HG02571 (cell line): ENCODE measurements at regions not wholly inside any gene's neighbourhood (a gene's known extent, or its start where the extent isn't known, plus 50 kb on each side); places are given as distances from the start of the nearest gene placed in this dataset.

Experiments
- ATAC-seq: cut with Tn5 transposase; IDR thresholded peaks from one replicate; pipeline ENCODE4 v1.9.1; 2021; ENCODE audit warnings: mild to moderate bottlenecking, moderate library complexity; ENCODE audit not compliant: unreplicated experiment

GRCh38 chr5:106923409-106923808, 747.3 kb downstream of the EFNA5 start:
- ATAC-seq = no peak

- no peak for ATAC-seq
These were observed 749.2 kb downstream of the EFNA5 start for GRCh38 chr5:106921567-106921966.

- no peak for ATAC-seq
These were observed 760.3 kb downstream of the EFNA5 start for GRCh38 chr5:106910486-106910885.

- ATAC-seq = no peak
These were observed 761.0 kb downstream of the EFNA5 start for GRCh38 chr5:106909716-106910115.

- no peak for ATAC-seq
These were observed 762.8 kb downstream of the EFNA5 start for GRCh38 chr5:106907979-106908378.

- ATAC-seq = no peak
These were observed 764.5 kb downstream of the EFNA5 start for GRCh38 chr5:106906199-106906598.

GRCh38 chr5:106894964-106895363, 775.8 kb downstream of the EFNA5 start:
- no peak for ATAC-seq

- no peak for ATAC-seq
These were observed 788.7 kb downstream of the EFNA5 start for GRCh38 chr5:106882035-106882434.

- ATAC-seq = no peak
These were observed 790.1 kb downstream of the EFNA5 start for GRCh38 chr5:106880656-106881055.

- no peak for ATAC-seq
These were observed 792.9 kb downstream of the EFNA5 start for GRCh38 chr5:106877881-106878280.

GRCh38 chr5:106876665-106877194, 794.0 kb downstream of the EFNA5 start:
- no peak for ATAC-seq

- no peak for ATAC-seq
These were observed 794.5 kb downstream of the EFNA5 start for GRCh38 chr5:106876298-106876622.

- no peak for ATAC-seq
These were observed 795.0 kb downstream of the EFNA5 start for GRCh38 chr5:106875591-106876297.

- ATAC-seq = no peak
These were observed 795.8 kb downstream of the EFNA5 start for GRCh38 chr5:106874974-106875373.

GRCh38 chr5:106874531-106874930, 796.2 kb downstream of the EFNA5 start:
- no peak for ATAC-seq

GRCh38 chr5:106873568-106873967, 797.2 kb downstream of the EFNA5 start:
- no peak for ATAC-seq

GRCh38 chr5:106865279-106865678, 805.5 kb downstream of the EFNA5 start:
- ATAC-seq = no peak

GRCh38 chr5:106862450-106863193, 808.1 kb downstream of the EFNA5 start:
- no peak for ATAC-seq

GRCh38 chr5:106860398-106861044, 810.2 kb downstream of the EFNA5 start:
- ATAC-seq = no peak

- ATAC-seq = no peak
These were observed 812.1 kb downstream of the EFNA5 start for GRCh38 chr5:106858616-106859015.

- no peak for ATAC-seq
These were observed 815.8 kb downstream of the EFNA5 start for GRCh38 chr5:106854922-106855321.
